HG03439 (cell line): ENCODE measurements at regions not wholly inside any gene's neighbourhood (a gene's known extent, or its start where the extent isn't known, plus 50 kb on each side); places are given as distances from the start of the nearest gene placed in this dataset.

Source experiments
- ATAC-seq: cut with Tn5 transposase; IDR thresholded peaks from one replicate; pipeline ENCODE4 v1.9.1; 2021; ENCODE audit warnings: mild to moderate bottlenecking, moderate library complexity; ENCODE audit not compliant: unreplicated experiment

- ATAC-seq, result no peak
These were observed 964.5 kb upstream of the CHORDC1 start for GRCh38 chr11:91187314-91187713.

GRCh38 chr11:91178366-91178765 lies 955.5 kb upstream of the CHORDC1 start:
- ATAC-seq, result no peak

- no peak for ATAC-seq
These were observed 951.9 kb upstream of the CHORDC1 start for GRCh38 chr11:91174734-91175133.

- ATAC-seq, result no peak
These were observed 951.3 kb upstream of the CHORDC1 start for GRCh38 chr11:91174193-91174592.

GRCh38 chr11:91173701-91174100 lies 950.9 kb upstream of the CHORDC1 start:
- ATAC-seq, result no peak

- no peak for ATAC-seq
These were observed 947.9 kb upstream of the CHORDC1 start for GRCh38 chr11:91170711-91171110.

GRCh38 chr11:91164452-91164822 lies 941.6 kb upstream of the CHORDC1 start:
- ATAC-seq, result no peak

GRCh38 chr11:91163619-91164451 lies 941.0 kb upstream of the CHORDC1 start:
- no peak for ATAC-seq

GRCh38 chr11:91160661-91161060 lies 937.8 kb upstream of the CHORDC1 start:
- no peak for ATAC-seq

GRCh38 chr11:91158891-91159537 lies 936.2 kb upstream of the CHORDC1 start:
- no peak for ATAC-seq

GRCh38 chr11:91158297-91158696 lies 935.4 kb upstream of the CHORDC1 start:
- no peak for ATAC-seq

- ATAC-seq, result no peak
These were observed 933.2 kb upstream of the CHORDC1 start for GRCh38 chr11:91156041-91156440.

- no peak for ATAC-seq
These were observed 925.0 kb upstream of the CHORDC1 start for GRCh38 chr11:91147885-91148284.

GRCh38 chr11:91141655-91142054 lies 918.8 kb upstream of the CHORDC1 start:
- no peak for ATAC-seq

GRCh38 chr11:91136631-91137030 lies 913.8 kb upstream of the CHORDC1 start:
- ATAC-seq, result no peak

GRCh38 chr11:91133361-91133760 lies 910.5 kb upstream of the CHORDC1 start:
- no peak for ATAC-seq

GRCh38 chr11:91129596-91129995 lies 906.7 kb upstream of the CHORDC1 start:
- ATAC-seq, result no peak

- ATAC-seq, result no peak
These were observed 901.5 kb upstream of the CHORDC1 start for GRCh38 chr11:91124363-91124762.

GRCh38 chr11:91115116-91115515 lies 892.3 kb upstream of the CHORDC1 start:
- ATAC-seq, result no peak

GRCh38 chr11:91104237-91104636 lies 881.4 kb upstream of the CHORDC1 start:
- ATAC-seq, result no peak

- no peak for ATAC-seq
These were observed 877.6 kb upstream of the CHORDC1 start for GRCh38 chr11:91100427-91100826.

- no peak for ATAC-seq
These were observed 874.2 kb upstream of the CHORDC1 start for GRCh38 chr11:91097083-91097482.
